Prostate gland (tissue), 1 donor: ENCODE measurements at regions not wholly inside any gene's neighbourhood (a gene's known extent, or its start where the extent isn't known, plus 50 kb on each side); places are given as distances from the start of the nearest gene placed in this dataset.

Source experiments
- POLR2A ChIP-seq: fragments of 450-650 bp; IDR thresholded peaks from one replicate; pipeline ENCODE4 v1.6.1; 2016; ENCODE audit warnings: antibody characterized with exemption, mild to moderate bottlenecking
- POLR2AphosphoS5 ChIP-seq: sonication (generic); formaldehyde crosslinking; IDR thresholded peaks from one replicate; pipeline ENCODE4 v1.6.1; 2017; ENCODE audit warnings: antibody characterized with exemption

DNA sequence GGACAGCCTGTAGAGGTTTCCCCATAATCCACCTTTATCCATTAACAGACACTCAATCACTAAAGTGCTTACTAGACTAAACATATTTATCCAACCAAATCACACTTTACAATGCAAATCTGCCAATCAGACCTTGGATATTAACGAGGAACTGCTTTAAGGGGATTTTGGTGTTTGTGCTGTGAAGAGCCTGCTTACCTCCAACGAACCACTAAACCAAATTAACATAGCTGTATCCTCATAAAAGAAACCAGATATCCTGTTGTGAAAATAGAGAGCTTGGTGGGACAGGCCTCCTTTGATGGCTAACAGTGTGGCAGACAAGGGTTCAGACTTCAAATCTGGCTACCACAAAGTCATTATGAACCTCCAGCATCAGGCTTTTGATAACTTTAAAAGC, 252.6 kb upstream of the HAND2 start:
- no peak for TF ChIP-seq POLR2A
- no peak for TF ChIP-seq POLR2AphosphoS5
